HEK293 (cell line): ENCODE measurements at regions not wholly inside any gene's neighbourhood (a gene's known extent, or its start where the extent isn't known, plus 50 kb on each side); places are given as distances from the start of the nearest gene placed in this dataset.

Source experiments
- CTCF ChIP-seq: fragments of 450-650 bp; formaldehyde crosslinking; IDR thresholded peaks from 2 replicates; pipeline ENCODE4 v1.5.1; 2016; ENCODE audit warnings: missing biosample characterization, missing genetic modification characterization
- SCRT2 ChIP-seq: fragments of 450-650 bp; formaldehyde crosslinking; IDR thresholded peaks from 2 replicates; pipeline ENCODE4 v1.5.1; 2016; ENCODE audit warnings: missing biosample characterization, missing genetic modification characterization
- TCF7L2 ChIP-seq: IDR thresholded peaks from 2 replicates; pipeline ENCODE4 v1.6.1; 2011; ENCODE audit warnings: low read depth, mild to moderate bottlenecking, inconsistent platforms, low read length, moderate library complexity, borderline replicate concordance
- ZNF157 ChIP-seq: fragments of 450-650 bp; formaldehyde crosslinking; IDR thresholded peaks from 2 replicates; pipeline ENCODE4 v1.5.1; 2016; ENCODE audit warnings: missing biosample characterization, missing genetic modification characterization
- ZNF777 ChIP-seq: fragments of 450-650 bp; formaldehyde crosslinking; IDR thresholded peaks from 2 replicates; pipeline ENCODE4 v1.5.1; 2017; ENCODE audit warnings: missing biosample characterization, missing genetic modification characterization, borderline replicate concordance

- no peak for TF ChIP-seq CTCF (tag by site-specific recombination)
- no peak for TF ChIP-seq TCF7L2
- no peak for TF ChIP-seq ZNF157 (tag by site-specific recombination)
- TF ChIP-seq ZNF777 (tag by site-specific recombination) = no peak
- TF ChIP-seq SCRT2 = no peak
Observed at GRCh38 chr9:106648799-106649198, 214.2 kb upstream of the ZNF462 start.
